ENCODE measurements at regions not wholly inside any gene's neighbourhood (a gene's known extent, or its start where the extent isn't known, plus 50 kb on each side); places are given as distances from the start of the nearest gene placed in this dataset.
"Not testable (repeated sequence)": the region's sequence is repeated elsewhere in the genome, so short reads cannot be mapped to it uniquely, and the experiment has no call there.

DNA sequence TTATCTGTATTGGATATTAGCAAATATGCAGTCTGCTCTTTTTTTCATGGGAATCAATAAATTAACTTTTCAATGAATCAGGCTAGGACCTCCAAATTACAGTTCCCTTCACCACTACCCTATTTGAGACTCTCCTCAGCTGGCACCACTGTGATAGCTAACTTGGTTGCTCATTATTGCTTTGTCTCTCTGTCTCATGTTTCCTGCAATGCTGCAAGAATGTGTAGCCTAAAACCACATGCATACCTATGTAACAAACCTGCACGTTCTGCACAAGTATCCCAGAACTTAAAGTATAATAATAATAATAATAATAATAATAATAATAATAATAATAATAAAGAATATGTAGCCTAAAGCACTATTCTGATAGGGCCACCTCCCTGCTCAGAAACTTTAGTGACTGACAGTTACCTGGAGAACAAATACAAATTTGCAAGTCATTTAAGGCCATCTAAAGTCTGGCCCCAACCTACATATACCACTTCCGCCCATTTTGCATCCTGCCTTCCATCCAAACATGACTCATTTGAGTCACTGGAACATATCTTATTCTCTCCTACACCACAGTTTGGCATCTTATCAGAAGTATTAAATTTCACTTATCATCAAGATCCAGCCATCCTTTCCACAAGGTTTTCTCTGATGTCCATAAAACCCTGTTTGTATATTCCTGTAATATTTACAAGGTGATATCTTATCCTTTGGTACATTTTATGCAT is 215.1 kb downstream of the LRRK2 start:
- Histone ChIP-seq H3K27me3 (no peaks in the 10 kb centered on the region), H3K4me1 (no peaks in the 10 kb centered on the region), H3K4me3 (no peak overlapping the region), H3K9me3 (no peaks in the 10 kb centered on the region), H3K27ac (no peak overlapping the region), H3K36me3 (no peaks in the 10 kb centered on the region)
- WGBS, 4 donors: 59 to 72% (median 65%) methylated on average over 2 of the region's 2 CpGs
- TF ChIP-seq, protein P1, sequence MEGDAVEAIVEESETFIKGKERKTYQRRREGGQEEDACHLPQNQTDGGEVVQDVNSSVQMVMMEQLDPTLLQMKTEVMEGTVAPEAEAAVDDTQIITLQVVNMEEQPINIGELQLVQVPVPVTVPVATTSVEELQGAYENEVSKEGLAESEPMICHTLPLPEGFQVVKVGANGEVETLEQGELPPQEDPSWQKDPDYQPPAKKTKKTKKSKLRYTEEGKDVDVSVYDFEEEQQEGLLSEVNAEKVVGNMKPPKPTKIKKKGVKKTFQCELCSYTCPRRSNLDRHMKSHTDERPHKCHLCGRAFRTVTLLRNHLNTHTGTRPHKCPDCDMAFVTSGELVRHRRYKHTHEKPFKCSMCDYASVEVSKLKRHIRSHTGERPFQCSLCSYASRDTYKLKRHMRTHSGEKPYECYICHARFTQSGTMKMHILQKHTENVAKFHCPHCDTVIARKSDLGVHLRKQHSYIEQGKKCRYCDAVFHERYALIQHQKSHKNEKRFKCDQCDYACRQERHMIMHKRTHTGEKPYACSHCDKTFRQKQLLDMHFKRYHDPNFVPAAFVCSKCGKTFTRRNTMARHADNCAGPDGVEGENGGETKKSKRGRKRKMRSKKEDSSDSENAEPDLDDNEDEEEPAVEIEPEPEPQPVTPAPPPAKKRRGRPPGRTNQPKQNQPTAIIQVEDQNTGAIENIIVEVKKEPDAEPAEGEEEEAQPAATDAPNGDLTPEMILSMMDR (IDR thresholded peaks at IDR 0.05): no peak
- no peak for TF ChIP-seq POLR2A (IDR thresholded peaks at IDR 0.05)
- no peak for DNase-seq
- intact Hi-C loops (cut with DNase I): no loop called here
- no peak for ATAC-seq

DNA sequence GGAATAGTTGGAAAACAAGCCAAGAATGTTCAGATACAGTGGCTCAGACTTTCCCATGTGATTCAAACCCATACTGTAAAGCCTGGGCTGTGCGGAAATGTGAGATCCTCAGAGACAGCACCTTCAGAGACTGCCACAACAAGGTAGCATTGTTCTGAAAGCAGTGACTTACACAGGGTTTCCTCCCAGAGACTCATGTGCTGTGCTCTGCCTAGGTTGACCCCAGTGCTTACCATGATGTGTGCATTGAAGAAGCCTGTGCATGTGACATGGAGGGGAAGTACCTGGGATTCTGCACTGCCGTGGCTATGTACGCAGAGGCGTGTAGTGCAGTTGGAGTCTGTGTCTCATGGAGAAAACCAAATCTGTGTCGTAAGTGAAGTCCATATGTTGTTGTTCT is 219.4 kb downstream of the LRRK2 start:
- ATAC-seq: no peak
- no peaks in the 10 kb centered on the region for H3K4me1 ChIP-seq
- 87 to 94% (median 92%) methylated on average over 5 of the region's 5 CpGs for WGBS, 4 donors
- intact Hi-C loops (cut with DNase I): no loop called here
- no peak for DNase-seq
- no peaks in the 10 kb centered on the region for H3K9me3 ChIP-seq
- H3K27me3 ChIP-seq: no peaks in the 10 kb centered on the region
- TF ChIP-seq POLR2A (IDR thresholded peaks at IDR 0.05): no peak
- TF ChIP-seq, protein P1 (IDR thresholded peaks at IDR 0.05): no peak
- no peak overlapping the region for H3K4me3 ChIP-seq
- H3K36me3 ChIP-seq: no peaks in the 10 kb centered on the region
- no peak overlapping the region for H3K27ac ChIP-seq

DNA sequence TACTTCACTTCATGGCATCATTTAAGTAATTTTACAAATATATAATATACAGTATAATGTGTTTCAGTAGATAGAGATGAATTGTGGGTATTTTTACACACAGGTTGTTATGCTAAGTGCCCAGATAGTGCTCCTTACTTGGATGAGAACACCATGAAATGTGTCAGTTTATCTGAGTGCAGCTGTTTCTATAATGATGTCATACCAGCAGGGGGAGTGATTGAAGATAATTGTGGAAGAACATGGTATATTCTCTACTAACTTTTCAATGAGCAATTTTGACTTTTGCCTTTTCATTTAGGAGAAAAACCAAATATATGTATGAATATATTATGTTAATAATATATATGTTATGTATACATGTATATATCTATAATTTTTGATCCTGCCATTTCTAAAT is 221.6 kb downstream of the LRRK2 start:
- Histone ChIP-seq H3K4me1 (no peaks in the 10 kb centered on the region), H3K27ac (no peak overlapping the region), H3K9me3 (no peaks in the 10 kb centered on the region), H3K4me3 (no peak overlapping the region), H3K27me3 (no peaks in the 10 kb centered on the region), H3K36me3 (no peaks in the 10 kb centered on the region)
- DNase-seq: no peak
- TF ChIP-seq, protein P1 (IDR thresholded peaks at IDR 0.05): peak in 3 of 12 donors; percentile 13 to 20 (median 16)
- no peak for TF ChIP-seq POLR2A (IDR thresholded peaks at IDR 0.05)
- no peak for ATAC-seq
- intact Hi-C loops (cut with DNase I): no loop called here

DNA sequence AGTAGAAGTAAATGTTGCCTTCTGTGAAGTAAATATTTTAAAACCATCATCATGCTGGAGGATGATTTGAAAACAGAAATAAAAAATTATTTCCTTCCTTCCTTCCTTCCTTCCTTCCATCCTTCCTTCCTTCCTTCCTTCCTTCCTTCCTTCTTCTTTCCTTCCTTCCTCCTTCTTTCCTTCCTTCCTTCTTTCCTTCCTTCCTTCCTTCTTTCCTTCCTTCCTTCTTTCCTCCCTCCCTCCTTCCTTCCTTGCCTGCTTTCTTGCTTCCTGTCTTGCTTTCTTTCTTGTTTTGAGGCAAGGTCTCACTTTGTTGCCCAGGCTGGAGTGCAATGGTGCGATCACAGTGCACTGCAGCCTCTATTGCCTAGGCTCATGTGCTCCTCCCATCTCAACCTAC is 223.7 kb downstream of the LRRK2 start:
- H3K4me1 ChIP-seq; intact Hi-C loops (cut with DNase I); ATAC-seq: not testable (repeated sequence)

DNA sequence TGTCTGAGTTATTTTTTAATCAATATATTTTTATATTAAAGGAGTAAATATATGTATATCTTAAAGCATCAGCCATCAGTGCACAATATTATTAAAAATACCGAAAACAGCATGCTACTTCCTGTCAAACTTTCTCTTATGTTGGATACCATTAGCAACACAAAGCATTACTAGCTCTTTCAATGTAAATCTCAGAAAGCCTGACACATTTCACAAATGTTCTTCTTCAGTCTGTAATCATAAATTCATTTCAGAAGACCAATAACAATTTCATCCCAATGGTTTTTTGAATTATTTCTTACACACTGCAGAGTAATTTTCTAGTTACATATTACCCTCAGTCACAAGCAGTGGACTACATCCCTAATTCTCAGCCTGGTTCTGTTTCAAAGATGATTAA is 226.9 kb downstream of the LRRK2 start:
- Histone ChIP-seq H3K36me3 (no peaks in the 10 kb centered on the region), H3K4me1 (no peaks in the 10 kb centered on the region), H3K27ac (no peak overlapping the region), H3K4me3 (no peak overlapping the region), H3K27me3 (no peaks in the 10 kb centered on the region), H3K9me3 (no peaks in the 10 kb centered on the region)
- TF ChIP-seq, protein P1 (IDR thresholded peaks at IDR 0.05): no peak
- TF ChIP-seq POLR2A (IDR thresholded peaks at IDR 0.05): no peak
- 91 to 94% (median 94%) methylated on average over 1 of the region's 1 CpG for WGBS, 4 donors
- intact Hi-C loops (cut with DNase I): no loop called here
- DNase-seq (no peak), ATAC-seq (no peak)

More for the DNA sequence above, 223.7 kb downstream of the LRRK2 start:
- not testable (repeated sequence) for H3K27ac ChIP-seq, H3K36me3 ChIP-seq, H3K9me3 ChIP-seq, H3K4me3 ChIP-seq, DNase-seq, H3K27me3 ChIP-seq
- 85 to 100% (median 90%) methylated on average over 1 of the region's 1 CpG for WGBS, 4 donors
